Renal cortex interstitium (tissue), 11 donors: ENCODE measurements at regions not wholly inside any gene's neighbourhood (a gene's known extent, or its start where the extent isn't known, plus 50 kb on each side); places are given as distances from the start of the nearest gene placed in this dataset.
"Not testable (repeated sequence)": the region's sequence is repeated elsewhere in the genome, so short reads cannot be mapped to it uniquely, and the experiment has no call there.

ENCODE experiments used
- DNase-seq, 11 donors: peaks; one replicate each; pipeline ENCODE4 v3.0.0-alpha.2; 2013; ENCODE audit warnings: low read depth in 9 of 11, low spot score in 4 of 11; ENCODE audit errors: extremely low read depth in 1 of 11

DNA sequence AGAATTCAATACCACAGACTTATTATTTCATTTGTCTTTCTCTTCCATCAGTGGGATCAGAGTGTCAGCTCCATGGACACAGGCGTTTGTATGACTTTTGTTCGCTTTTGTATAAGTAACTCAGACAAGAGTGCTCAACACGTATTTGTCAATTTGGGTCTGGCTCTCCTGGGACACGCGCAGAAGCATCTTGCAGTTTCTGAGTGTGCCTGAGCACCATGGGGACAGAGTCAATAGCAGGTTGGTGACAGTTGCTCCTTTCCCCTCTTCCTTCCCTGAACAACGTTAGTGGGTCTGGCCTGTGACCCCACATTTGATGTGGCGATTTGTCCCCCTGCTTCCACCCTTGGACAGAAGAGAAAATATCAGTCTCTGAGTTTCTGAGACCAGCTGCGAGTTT is 120.4 kb upstream of the SDK1 start:
- DNase-seq: no peak

DNA sequence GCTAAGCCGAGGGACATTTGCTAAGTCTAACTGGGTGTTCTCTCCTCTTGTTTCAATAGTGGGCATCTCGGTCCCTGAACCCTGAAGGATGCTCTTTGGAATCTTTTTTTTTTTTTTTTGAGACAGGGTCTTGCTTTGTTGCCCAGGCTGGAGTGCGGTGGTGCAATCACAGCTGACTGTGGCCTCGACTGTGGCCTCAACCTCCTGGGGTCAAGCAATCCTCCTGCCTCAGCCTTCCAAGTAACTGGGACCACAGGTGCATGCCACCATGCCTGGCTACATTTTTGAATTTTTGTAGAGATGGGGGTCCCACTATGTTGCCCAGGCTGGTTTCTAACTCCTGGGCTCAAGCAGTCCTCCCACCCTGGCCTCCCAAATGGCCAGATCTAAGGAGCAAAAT is 119.0 kb upstream of the SDK1 start:
- not testable (repeated sequence) for DNase-seq

DNA sequence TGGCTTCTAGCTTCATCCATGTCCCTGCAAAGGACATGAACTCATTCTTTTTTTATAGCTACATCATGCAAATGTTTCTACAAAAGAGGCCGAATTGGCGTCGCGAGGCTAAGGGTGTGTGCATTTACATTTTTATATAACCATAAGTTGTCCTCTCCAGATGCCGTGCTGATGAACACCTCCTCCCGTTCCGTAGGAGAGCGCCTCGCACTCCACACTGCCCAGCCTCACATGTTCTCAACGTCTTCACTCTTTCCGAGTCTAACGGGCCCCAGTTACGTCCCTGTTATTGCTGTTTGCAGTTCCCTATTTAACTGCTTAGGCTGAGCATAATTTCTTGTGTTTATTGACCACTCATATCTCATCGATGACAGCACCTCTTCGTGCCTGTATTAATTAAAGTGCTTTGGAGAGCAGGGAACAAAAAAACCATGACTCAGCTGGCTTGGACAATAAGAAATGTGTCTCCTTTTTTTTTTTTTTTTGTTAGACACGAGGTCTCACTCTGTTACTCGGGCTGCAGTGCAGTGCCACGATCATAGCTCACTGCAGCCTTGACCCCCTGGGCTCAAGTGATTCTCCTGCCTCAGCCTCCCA is 113.5 kb upstream of the SDK1 start:
- no peak for DNase-seq

DNA sequence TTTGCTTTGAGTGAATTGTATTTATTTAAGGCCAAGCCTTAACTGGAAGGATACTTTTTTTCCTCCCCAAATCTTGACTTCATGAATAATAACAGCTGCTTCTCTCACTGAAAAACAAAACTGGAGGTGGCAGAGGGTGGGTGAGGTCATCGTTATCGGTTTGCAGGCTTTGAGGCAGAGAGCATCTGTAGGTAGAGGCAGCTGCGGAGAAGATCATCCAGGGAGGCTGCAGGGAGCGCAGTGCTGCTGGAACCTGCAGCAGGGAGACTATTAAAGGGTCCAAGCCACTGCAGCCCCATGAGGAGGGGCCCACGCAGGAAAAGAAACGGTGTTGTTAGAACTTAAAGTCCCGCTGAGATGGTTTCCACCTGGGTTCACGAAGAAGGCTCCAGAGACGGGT is 112.1 kb upstream of the SDK1 start:
- DNase-seq: no peak

DNA sequence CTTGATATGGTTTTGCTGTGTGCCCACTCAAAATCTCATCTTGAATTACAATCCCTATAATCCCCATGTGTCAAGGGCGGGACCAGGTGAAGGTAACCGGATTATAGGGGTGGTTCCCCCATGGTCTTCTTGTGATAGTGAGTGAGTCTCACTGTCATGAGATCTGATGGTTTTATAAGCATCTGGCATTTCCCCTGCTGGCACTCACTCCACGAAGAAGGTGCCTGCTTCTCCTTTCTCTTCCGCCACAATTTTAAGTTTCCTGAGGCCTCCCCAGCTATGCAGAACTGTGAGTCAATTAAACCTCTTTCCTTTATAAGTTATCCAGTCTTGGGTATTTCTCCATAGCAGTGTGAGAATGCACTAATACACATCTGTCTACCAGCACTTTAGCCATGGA is 109.5 kb upstream of the SDK1 start:
- DNase-seq: no peak

DNA sequence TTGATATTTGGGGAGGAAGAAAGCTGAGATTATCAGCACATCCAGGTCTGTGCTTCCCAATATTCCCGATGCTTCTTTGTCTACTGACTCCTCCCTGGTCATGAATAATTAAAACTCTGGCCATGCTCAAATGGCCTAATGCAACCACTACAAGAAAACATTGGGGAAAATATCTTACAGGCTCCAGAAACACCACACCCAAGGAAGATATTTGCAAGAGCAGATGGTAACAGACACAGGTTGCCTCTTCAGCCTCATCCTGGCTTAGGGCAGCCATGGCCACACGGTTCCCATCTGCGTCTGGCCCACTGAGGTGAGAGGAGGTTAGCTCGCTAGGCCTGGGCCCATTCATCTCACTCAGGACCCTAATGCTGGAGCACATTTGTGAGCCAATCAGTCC is 108.4 kb upstream of the SDK1 start:
- no peak for DNase-seq

DNA sequence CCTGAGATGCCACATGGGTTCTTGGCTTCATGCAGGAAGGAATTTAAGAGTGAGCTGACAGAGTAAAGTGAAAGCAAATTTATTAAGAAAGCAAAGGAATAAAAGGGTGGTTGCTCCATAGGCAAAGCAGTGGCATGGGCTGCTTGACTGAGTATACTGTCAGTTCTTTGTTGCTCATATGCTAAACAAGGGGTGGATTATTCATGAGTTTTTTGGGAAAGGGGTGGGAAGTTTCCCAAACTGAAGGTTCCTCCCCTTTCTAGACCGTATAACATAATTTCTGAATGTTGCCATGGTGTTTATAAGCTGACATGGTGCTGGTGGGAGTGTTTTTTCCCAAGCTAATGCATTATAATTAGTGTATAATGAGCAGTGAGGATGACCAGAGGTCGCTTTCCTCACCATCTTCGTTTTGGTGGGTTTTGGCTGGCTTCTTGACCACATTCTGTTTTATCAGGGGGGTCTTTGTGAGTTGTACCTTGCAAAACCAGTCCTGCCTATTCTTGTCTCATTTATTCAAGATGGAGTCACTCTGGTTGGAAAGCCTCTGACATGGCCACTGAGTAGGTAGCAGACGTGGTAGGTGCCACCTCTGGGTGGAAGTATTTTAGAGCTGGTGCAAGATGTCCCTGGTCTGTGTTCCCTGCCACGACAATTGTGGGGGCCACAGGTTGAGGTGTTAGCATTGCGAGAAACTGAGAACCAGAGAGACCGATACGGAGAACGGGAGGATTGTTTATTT is 107.5 kb upstream of the SDK1 start:
- DNase-seq: no peak

DNA sequence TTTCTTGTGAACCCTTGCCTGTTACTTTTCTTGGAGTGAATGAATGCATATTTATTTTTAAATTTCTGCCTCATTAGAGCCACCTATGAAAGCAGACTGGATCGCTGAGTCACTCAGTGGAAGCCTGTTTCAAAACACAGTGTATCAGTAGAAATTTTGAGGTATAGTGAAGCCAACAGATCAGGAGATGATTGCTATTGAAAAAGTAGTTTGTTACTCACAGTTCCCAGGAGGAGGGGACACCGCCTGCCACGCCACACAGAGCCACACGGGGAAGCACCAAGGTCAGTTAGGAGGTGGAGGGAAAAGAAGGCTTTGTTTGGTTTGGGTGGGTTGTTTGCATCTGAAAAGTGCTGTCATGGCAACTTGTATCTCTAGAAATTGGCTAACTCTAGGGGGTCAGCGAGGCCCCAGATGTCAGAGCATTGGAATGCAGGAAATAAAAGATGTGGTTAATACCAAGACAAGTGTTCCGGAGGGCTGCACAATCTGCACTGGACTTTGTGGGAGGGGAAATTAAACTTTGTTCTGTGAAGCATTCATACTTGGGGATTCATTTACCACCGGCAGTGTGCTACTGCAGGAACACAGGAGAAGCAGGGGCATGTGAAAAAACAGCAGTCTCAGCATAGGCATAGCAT is 106.4 kb upstream of the SDK1 start:
- DNase-seq: peak in 6 of 11 donors; percentile 36 to 72 (median 56)

DNA sequence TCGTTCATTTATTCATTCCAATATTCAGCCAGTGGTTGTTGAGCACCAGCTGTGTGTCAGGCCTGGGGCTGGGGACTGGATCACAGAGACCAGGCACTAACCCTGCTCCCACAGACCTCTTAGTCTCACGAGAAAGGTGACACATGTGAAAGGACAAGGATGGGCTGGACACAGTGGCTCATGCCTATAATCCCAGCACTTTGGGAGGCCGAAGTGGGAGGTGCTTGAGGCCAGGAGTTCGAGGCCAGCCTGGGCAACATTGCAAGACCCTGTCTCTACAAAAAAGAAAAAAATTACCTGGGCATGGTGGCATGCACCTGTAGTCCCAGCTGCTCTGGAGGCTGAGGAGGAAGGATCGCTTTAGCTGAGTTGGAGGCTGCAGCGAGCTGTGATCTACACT is 105.9 kb upstream of the SDK1 start:
- DNase-seq: no peak

DNA sequence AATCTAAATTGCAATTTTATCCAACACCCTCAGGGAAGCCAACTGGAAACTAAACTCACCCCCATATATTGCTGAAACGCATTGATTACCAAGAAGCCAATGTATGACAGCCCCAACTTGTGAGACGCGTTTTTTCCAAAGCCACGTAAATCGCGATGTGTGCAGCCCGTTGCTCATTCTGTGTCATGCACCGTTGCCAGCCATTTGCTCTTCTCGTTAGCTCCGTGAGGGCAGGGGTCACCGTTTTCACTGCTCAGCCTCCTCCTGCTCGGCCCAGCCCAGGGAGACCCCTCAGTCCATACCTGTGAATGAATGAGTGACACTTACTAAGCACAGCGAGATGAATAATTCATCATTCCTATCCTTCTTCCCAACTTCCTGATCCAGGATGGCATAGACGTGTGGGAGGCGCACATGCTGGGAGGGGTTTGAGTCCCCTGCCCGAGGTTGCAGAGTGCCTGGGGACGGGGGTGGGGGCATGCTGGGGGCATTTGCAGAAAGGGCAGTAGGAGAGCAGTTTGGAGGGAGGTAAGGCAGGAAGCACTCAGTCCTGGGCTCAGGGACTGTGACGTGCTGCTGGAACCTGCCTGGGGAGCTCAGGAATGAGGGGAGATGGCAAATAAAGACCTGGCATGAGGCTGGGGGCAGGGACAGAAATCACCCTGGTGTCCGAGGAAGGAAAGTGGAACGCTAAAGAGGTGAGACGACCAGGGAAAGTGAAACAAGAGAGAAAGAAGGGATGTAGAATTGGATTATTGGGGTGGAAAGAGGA is 104.2 kb upstream of the SDK1 start:
- DNase-seq: no peak

DNA sequence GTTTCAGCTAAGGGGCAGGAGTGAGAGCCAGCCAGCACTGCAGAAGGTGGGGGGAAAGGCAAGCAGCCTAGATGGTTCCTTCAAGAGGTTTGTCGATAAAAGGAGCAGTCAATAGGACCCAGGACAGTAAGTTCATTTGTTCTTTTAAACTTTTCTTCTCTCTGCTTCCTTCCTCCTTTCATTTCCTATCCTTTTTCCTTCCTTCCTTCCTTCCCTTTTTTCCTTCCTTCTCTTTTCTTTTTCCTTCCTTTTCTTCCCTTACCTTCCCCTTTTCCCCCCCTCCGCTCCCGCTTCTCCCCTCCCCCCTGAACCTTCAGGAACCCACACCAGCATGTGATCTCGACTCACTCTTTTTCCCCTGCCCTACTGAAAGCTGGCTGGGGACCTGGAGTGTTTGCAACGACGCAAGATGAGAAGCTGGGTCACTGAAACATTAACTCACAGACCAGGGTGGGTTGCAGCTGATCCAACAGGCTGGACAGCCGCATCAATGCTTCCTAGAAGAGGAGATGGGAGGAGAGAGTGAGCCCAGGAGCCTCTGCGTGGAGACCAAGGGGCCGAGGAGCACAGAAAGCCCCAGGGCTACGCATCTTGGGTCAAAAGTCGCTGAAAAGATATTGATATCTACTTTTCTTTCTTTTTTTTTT is 103.4 kb upstream of the SDK1 start:
- DNase-seq: peak in 1 of 11 donors; percentile 32

DNA sequence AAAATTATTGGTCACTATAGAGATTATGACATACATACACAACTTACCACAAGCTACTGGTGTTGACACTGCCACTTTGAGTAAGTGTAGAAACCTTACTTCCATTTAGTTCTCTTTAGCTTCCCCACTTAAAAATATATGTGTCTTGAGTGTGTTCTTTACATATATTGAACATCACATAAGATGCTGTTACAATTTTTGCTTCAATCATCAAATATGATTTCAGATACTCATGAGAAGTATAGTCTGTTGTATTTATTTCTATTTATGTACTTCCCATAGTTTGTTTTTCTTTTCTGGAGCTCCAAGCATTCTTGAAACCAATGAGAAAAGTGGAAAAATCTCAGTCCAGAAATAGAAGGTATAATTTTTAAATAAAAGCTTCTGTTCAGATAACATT is 102.7 kb upstream of the SDK1 start:
- no peak for DNase-seq

DNA sequence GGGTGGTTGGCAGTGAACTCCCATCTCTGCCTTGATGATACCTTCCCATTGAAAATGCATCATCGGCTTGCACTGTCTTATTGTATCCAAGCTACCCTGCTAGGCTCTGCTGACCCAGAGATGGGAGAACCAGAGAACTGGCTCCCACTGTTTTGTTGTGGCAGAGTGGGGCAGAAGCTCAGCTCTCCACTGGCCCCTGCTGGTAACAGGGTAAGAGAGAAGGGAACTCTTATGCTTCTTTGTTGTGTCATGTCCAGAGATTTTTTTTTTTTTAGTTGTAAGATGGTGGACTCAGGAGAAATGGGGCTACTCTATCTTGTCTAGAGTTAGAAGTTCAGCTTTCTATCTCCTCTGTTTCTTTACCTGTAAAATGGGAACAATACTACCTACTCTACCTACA is 100.5 kb upstream of the SDK1 start:
- no peak for DNase-seq

DNA sequence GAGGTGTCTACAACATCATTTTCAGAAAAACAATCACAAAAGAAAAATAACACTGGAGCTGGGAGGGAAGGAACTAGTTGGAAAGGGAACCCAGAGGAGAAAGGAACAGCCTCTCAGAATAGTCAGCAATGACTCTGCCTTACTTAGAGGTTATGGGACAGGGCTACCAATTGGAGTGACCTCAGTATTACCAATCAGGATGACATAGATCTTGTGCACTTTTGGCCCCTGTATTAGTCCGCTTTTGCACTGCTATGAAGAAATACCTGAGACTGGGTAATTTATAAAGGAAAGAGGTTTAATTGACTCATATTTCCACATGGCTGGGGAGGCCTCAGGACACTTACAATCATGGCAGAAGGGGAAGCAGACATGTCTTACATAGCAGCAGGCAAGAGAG is 99.7 kb upstream of the SDK1 start:
- DNase-seq: no peak

DNA sequence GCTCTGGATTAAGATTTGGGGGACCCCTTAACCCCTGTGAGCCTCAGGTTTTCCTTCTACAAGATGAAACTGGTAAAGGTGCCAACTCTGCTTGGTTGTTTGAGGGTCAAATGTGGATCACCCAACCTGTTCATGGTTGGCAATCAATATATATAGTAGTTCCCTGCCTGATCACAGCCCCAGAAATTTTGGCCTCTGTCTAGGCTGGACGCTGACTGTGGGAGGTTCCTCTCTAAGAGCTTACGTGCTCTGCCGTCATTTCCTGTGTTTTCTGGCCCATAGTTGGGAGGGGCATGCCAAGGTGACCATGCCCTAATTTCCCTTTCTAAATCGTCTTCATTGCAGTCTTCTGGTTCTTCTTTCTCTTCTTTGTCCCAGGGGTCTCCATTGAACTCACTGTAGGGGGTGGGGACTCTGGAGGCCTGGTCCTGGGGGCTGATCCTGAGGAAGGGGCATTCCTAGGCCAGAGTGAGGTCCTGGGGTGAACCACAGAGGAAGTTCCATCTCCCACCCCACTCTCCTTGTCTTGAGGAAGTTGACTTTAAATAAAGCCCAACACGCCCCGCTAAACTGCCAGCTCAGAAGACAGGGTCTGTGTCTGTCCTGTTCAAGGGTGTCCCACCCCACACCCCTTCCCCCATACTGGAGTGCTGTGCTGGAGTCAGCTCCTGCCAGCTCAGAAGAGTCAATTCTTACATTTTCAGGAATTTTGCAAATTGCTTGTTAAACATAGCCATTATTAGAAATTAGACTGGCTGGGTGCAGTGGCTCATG is 98.9 kb upstream of the SDK1 start:
- DNase-seq: no peak

DNA sequence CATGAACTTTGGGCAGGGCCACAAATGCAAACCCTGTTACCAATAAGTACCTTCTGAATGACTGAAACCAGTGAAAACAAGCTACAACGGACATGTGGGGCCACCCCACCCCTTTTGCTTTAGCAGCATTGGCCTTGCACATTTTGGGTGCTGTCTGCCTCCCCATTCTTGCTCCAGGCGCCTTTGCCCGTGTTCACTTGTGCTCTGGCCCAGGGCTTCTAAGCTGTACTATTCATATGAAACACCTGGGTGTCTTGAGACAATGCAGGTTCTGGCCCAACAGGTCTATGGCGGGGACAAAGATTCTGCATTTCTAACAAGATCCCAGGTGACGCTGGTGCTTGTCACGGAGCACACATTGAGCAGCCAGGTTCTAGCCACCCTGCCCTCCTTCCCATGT is 96.5 kb upstream of the SDK1 start:
- no peak for DNase-seq

DNA sequence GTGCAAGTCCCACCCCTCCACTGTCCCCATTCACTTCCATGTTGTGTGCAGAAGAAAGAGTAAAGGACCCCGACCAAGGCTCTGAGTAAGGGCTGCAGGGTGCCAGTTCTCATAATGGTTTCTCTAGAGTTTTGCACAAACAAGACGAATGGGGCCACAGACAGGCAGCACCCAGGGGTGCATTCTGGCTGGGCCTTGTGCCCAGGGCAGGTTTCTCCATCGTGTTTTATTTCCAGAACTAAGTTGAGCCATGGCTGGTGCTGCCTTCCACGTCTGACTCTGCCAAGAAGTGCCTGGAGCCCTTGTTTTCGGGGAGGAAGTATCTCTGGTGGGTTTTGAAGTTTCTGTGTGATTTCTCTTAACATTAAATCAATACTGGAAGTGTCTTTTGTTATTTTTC is 95.0 kb upstream of the SDK1 start:
- no peak for DNase-seq

DNA sequence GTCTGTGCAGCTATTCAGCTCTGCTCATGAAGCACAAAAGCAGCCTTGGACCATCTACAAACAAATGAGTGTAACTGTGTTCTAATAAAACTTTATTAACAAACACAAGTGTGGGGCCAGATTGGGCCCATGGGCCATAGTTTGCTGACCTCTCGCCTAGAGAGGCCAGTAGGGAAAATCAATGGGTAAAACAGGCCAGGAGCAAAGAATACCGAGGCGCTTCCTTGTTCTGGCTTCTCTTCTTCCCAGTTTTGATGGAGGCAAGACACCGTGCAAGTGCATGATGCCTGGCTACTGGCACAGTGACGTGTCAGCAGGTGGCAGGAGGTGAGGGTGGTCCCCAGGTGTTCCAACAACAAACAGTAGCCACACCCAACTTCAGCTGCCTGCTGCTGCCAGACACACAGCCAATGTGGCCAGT is 94.3 kb upstream of the SDK1 start:
- no peak for DNase-seq

DNA sequence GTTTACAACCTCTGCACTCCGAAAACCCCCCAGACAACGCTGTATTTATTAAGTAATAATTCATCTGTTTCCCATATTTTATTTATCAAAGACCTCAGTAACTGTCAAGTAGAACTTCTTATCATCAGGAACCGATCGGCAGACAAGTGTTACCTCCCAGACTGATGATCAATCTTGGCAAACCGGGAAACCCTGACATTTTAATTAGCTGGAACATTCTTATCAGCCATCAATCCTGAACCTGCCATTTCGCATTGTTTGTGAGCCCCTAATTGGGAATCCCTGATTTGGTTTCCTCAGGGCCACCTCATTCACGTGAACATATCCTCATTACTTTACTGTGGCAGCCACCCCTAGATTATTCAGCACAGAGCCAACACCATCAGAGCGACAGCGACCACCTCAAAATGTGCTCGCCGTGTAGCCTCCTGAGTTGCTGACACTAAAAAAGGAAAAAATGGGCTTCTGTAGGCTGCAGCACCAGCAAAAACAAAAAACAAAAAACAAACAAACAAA is 93.6 kb upstream of the SDK1 start:
- no peak for DNase-seq
